A673 (cell line): ENCODE measurements at regions not wholly inside any gene's neighbourhood (a gene's known extent, or its start where the extent isn't known, plus 50 kb on each side); places are given as distances from the start of the nearest gene placed in this dataset.

ENCODE experiments used
- BruUV-seq: library from RNA; stranded (reverse); fragments of 400-500 nt; replicated peaks from 2 replicates; lab custom pipeline; 2021; lab: Mats Ljungman, UMichigan
- CTCF ChIA-PET: fragments of 300-600 bp; sonication (Branson Sonifier 250); formaldehyde crosslinking; loops from one replicate; lab custom pipeline; 2022; ENCODE audit warnings: antibody characterized with exemption; lab: Charles Lee
- POLR2A ChIA-PET: fragments of 300-600 bp; sonication (Branson Sonifier 250); formaldehyde crosslinking; loops from one replicate; lab custom pipeline; 2022; ENCODE audit warnings: antibody characterized with exemption; ENCODE audit not compliant: low non-redundant PET; lab: Charles Lee
- DNase-seq: peaks from one replicate; pipeline ENCODE4 v3.0.0-alpha.2; 2015; ENCODE audit warnings: low spot score
- H3K27ac ChIP-seq: fragments of 200-600 bp; sonication (generic); 2 replicates; pipeline ENCODE4 v1.5.1; 2016; ENCODE audit warnings: mixed run types, low read depth, mild to moderate bottlenecking, mixed read lengths, antibody characterized with exemption, low read length; ENCODE audit not compliant: poor library complexity, severe bottlenecking
- H3K27me3 ChIP-seq: fragments of 200-600 bp; sonication (generic); replicated peaks from 2 replicates; pipeline ENCODE4 v1.6.1; 2017; ENCODE audit warnings: mixed run types, low read depth, mild to moderate bottlenecking, mixed read lengths, antibody characterized with exemption, low read length; ENCODE audit not compliant: insufficient read depth, poor library complexity
- H3K36me3 ChIP-seq: fragments of 200-600 bp; sonication (generic); 2 replicates; pipeline ENCODE4 v1.6.1; 2016; ENCODE audit warnings: mixed run types, mild to moderate bottlenecking, mixed read lengths, antibody characterized with exemption, low read length; ENCODE audit not compliant: insufficient read depth, poor library complexity, severe bottlenecking
- H3K4me1 ChIP-seq: fragments of 200-600 bp; sonication (generic); 2 replicates; pipeline ENCODE4 v1.6.1; 2017; ENCODE audit warnings: mixed run types, mild to moderate bottlenecking, mixed read lengths, antibody characterized with exemption, low read length; ENCODE audit not compliant: insufficient read depth, poor library complexity, severe bottlenecking
- H3K4me3 ChIP-seq: fragments of 200-600 bp; sonication (generic); 2 replicates; pipeline ENCODE4 v1.5.1; 2016; ENCODE audit warnings: low read depth, mixed run types, mild to moderate bottlenecking, mixed read lengths, low read length; ENCODE audit not compliant: poor library complexity, severe bottlenecking
- H3K9me3 ChIP-seq: fragments of 200-600 bp; sonication (generic); 2 replicates; pipeline ENCODE4 v1.6.1; 2016; ENCODE audit warnings: mixed run types, low read depth, mild to moderate bottlenecking, mixed read lengths, antibody characterized with exemption, low read length; ENCODE audit not compliant: poor library complexity, severe bottlenecking
- EZH2 ChIP-seq: fragments of 200-600 bp; sonication (generic); IDR thresholded peaks from 2 replicates; pipeline ENCODE4 v1.6.1; 2017; ENCODE audit warnings: borderline replicate concordance, low read depth, mild to moderate bottlenecking, mixed read lengths, antibody characterized with exemption, low read length; ENCODE audit not compliant: poor library complexity, severe bottlenecking
- intact Hi-C: fragments of 100-400 bp; cut with micrococcal nuclease; formaldehyde crosslinking; loops from one replicate; pipeline ENCODE4 v1.10.0; 2022; ENCODE audit not compliant: unreplicated experiment
- TF ChIP-seq, protein P1 (sequence below): fragments of 300-800, 200-600 bp; sonication (generic); conservative IDR thresholded peaks from 2 replicates; pipeline ENCODE4 v1.5.1; 2017; ENCODE audit warnings: low read depth, mild to moderate bottlenecking, antibody characterized with exemption, low read length, moderate library complexity, mixed read lengths

GRCh38 chr14:85301506-85301905, 228.4 kb upstream of the FLRT2 start:
- intact Hi-C loops: no loop called here
- no peaks in the 10 kb centered on the region for H3K4me1 ChIP-seq
- no peak for DNase-seq
- no peaks in the 10 kb centered on the region for H3K9me3 ChIP-seq
- H3K36me3 ChIP-seq: no peaks in the 10 kb centered on the region
- no peak overlapping the region for H3K4me3 ChIP-seq
- ChIA-PET POLR2A (no interaction called here), CTCF (no interaction called here)
- no TSS peak for BruUV-seq
- no peaks in the 10 kb centered on the region for H3K27me3 ChIP-seq
- no peak overlapping the region for H3K27ac ChIP-seq
- TF ChIP-seq, protein P1, sequence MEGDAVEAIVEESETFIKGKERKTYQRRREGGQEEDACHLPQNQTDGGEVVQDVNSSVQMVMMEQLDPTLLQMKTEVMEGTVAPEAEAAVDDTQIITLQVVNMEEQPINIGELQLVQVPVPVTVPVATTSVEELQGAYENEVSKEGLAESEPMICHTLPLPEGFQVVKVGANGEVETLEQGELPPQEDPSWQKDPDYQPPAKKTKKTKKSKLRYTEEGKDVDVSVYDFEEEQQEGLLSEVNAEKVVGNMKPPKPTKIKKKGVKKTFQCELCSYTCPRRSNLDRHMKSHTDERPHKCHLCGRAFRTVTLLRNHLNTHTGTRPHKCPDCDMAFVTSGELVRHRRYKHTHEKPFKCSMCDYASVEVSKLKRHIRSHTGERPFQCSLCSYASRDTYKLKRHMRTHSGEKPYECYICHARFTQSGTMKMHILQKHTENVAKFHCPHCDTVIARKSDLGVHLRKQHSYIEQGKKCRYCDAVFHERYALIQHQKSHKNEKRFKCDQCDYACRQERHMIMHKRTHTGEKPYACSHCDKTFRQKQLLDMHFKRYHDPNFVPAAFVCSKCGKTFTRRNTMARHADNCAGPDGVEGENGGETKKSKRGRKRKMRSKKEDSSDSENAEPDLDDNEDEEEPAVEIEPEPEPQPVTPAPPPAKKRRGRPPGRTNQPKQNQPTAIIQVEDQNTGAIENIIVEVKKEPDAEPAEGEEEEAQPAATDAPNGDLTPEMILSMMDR: no peak
- no peak for TF ChIP-seq EZH2

DNA sequence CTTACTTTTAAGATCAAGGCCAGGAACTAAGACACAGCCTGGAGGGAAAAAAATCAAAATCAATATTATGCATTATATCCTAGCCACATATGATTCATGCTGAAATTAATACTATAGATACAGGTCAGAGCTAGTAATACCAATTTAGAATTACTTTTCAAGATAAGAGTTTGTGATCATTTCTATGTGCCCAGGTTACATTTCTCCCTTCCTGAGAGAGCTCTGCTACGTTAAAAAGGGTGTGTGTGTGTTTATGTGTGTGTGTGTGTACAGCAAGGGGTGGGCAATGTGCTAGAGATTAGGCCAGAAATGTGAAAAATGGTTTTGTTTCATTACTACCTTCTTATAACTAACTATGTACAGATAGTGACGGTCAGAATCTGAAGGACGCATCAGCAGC, 223.9 kb upstream of the FLRT2 start:
- intact Hi-C loops: no loop called here
- Histone ChIP-seq H3K4me3 (no peak overlapping the region), H3K36me3 (no peaks in the 10 kb centered on the region), H3K27ac (no peak overlapping the region), H3K4me1 (no peaks in the 10 kb centered on the region), H3K9me3 (no peaks in the 10 kb centered on the region), H3K27me3 (no peaks in the 10 kb centered on the region)
- ChIA-PET POLR2A (no interaction called here), CTCF (no interaction called here)
- DNase-seq: no peak
- TF ChIP-seq, protein P1: no peak
- no peak for TF ChIP-seq EZH2
- BruUV-seq: no TSS peak

GRCh38 chr14:85308531-85309300, 221.2 kb upstream of the FLRT2 start:
- TF ChIP-seq, protein P1: no peak
- TF ChIP-seq EZH2: no peak
- H3K4me3 ChIP-seq: no peak overlapping the region
- no peaks in the 10 kb centered on the region for H3K27me3 ChIP-seq
- intact Hi-C loops: no loop called here
- no peaks in the 10 kb centered on the region for H3K36me3 ChIP-seq
- H3K9me3 ChIP-seq: no peaks in the 10 kb centered on the region
- ChIA-PET POLR2A (no interaction called here), CTCF (no interaction called here)
- no peaks in the 10 kb centered on the region for H3K4me1 ChIP-seq
- DNase-seq: no peak
- no TSS peak for BruUV-seq
- H3K27ac ChIP-seq: no peak overlapping the region
